Peyer's patch (tissue), 4 donors: ENCODE measurements at regions not wholly inside any gene's neighbourhood (a gene's known extent, or its start where the extent isn't known, plus 50 kb on each side); places are given as distances from the start of the nearest gene placed in this dataset.

Source experiments
- CTCF ChIP-seq, 6 experiments: fragments of 450-650 bp in 4 of 6; fragments of 200-600 bp in 2 of 6; sonication (generic) in 1 of 6; IDR thresholded peaks; one replicate each; pipeline ENCODE4 v1.5.1; 2017 to 2019; ENCODE audit warnings: antibody characterized with exemption in 6 of 6, mild to moderate bottlenecking in 3 of 6, moderate library complexity in 1 of 6
- POLR2A ChIP-seq, 2 donors: fragments of 450-650 bp; IDR thresholded peaks; one replicate each; pipeline ENCODE4 v1.5.1; 2017; ENCODE audit warnings: antibody characterized with exemption in 2 of 2, mild to moderate bottlenecking in 2 of 2, moderate library complexity in 2 of 2

GRCh38 chr21:39109163-39109530 is 74.1 kb downstream of the PSMG1 start:
- no peak for TF ChIP-seq CTCF (IDR thresholded peaks at IDR 0.05)
- TF ChIP-seq POLR2A (IDR thresholded peaks at IDR 0.05) = no peak
